ENCODE measurements at regions not wholly inside any gene's neighbourhood (a gene's known extent, or its start where the extent isn't known, plus 50 kb on each side); places are given as distances from the start of the nearest gene placed in this dataset.

- Mint-ChIP-seq H3K36me3 (ENCODE audit: low read depth) (no peaks in the 10 kb centered on the region), H3K4me1 (peaks cover 15% of the 10 kb centered on the region), H3K4me3 (no peak overlapping the region), H3K27ac (no peak overlapping the region), H3K9me3 (peaks cover 5% of the 10 kb centered on the region; the same call in 2 of the 3 replicates), H3K27me3 (ENCODE audit: insufficient read depth, low read depth, poor library complexity) (no peaks in the 10 kb centered on the region)
- Histone ChIP-seq H3K36me3 (ENCODE audit: insufficient read depth) (no peaks in the 10 kb centered on the region; the same call in 1 of the 2 replicates), H3K27me3 (ENCODE audit: insufficient read depth) (no peaks in the 10 kb centered on the region), H4K20me1 (replicated peaks; ENCODE audit: insufficient read depth) (no peaks in the 10 kb centered on the region), H3K4me3 (no peak overlapping the region), H3F3A (replicated peaks; ENCODE audit: low read depth) (no peaks in the 10 kb centered on the region), H3K27ac (ENCODE audit: low read depth) (no peak overlapping the region), H2AFZ (no peak overlapping the region), H3K4me2 (no peak overlapping the region), H3K4me1 (ENCODE audit: insufficient read depth) (peaks cover 10% of the 10 kb centered on the region), H3K9me2 (ENCODE audit: insufficient read depth) (0 out of 2 replicates have a peak, but pooled peaks cover 7% of the 10 kb centered on the region), H3K79me2 (replicated peaks; ENCODE audit: insufficient read depth) (no peaks in the 10 kb centered on the region)
- DNase-seq (ENCODE audit: low spot score) (no peak), ATAC-seq (no peak)
- TF ChIP-seq REST (IDR thresholded peaks at IDR 0.05; ENCODE audit: unreplicated experiment) (no peak), EZH2 (IDR thresholded peaks at IDR 0.05; ENCODE audit: low read depth, unreplicated experiment) (no peak), ETS1 (IDR thresholded peaks at IDR 0.05) (no peak), ZNF114 (CRISPR knock-in tag; IDR thresholded peaks at IDR 0.05) (no peak), ZNF331 (CRISPR knock-in tag; IDR thresholded peaks at IDR 0.05; ENCODE audit: low read depth) (no peak), CREB1 (CRISPR knock-in tag; IDR thresholded peaks at IDR 0.05; ENCODE audit: low read depth) (no peak), POLR2AphosphoS5 (IDR thresholded peaks at IDR 0.05; ENCODE audit: low read depth) (no peak), STAT1 (IDR thresholded peaks at IDR 0.05; ENCODE audit: unreplicated experiment) (no peak), JUNB (IDR thresholded peaks at IDR 0.05; ENCODE audit: unreplicated experiment) (no peak), EZH2phosphoT487 (IDR thresholded peaks at IDR 0.05; ENCODE audit: unreplicated experiment) (no peak), ZNF462 (CRISPR knock-in tag; IDR thresholded peaks at IDR 0.05) (no peak), CTCF (conservative IDR thresholded peaks at IDR 0.05; ENCODE audit: low read depth in 2 of 2) (no peak), NANOG (IDR thresholded peaks at IDR 0.05; ENCODE audit: borderline replicate concordance) (no peak)
These were observed 429.4 kb upstream of the GOT2 start for GRCh38 chr16:59163371-59164055.
